ENCODE measurements at regions not wholly inside any gene's neighbourhood (a gene's known extent, or its start where the extent isn't known, plus 50 kb on each side); places are given as distances from the start of the nearest gene placed in this dataset.

DNA sequence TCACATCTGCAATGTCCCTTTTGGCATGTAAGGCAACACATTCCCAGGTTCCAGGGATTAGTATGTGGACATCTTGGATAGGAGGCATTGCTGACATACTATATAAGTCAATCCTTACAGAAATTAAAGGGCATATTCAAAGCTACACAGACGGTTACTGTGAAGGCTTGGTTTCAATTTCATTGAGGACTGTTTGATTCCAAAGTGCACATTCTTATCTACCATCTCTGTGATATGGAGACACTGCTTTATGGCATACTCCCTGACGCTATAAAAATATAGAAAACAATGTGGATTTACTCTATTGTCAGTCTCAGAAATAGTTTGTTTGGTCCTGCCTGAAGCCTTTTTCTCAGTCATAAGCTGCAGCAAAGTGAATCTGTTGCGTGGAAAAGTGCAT lies 1486.7 kb downstream of the FAM181B start:
- TF ChIP-seq ZNF565 (CRISPR knock-in tag; conservative IDR thresholded peaks at IDR 0.05; ENCODE audit: low read depth) (no peak), SNAI2 (CRISPR knock-in tag; IDR thresholded peaks at IDR 0.05) (no peak), OSR1 (CRISPR knock-in tag; IDR thresholded peaks at IDR 0.05) (no peak), ISL1 (CRISPR knock-in tag; IDR thresholded peaks at IDR 0.05) (no peak), BACH2 (CRISPR knock-in tag; IDR thresholded peaks at IDR 0.05; ENCODE audit: borderline replicate concordance) (no peak), TCF4 (CRISPR knock-in tag; IDR thresholded peaks at IDR 0.05; ENCODE audit: borderline replicate concordance) (no peak), ZFP30 (CRISPR knock-in tag; IDR thresholded peaks at IDR 0.05) (no peak), ZNF8 (CRISPR knock-in tag; IDR thresholded peaks at IDR 0.05) (no peak), ESRRG (CRISPR knock-in tag; IDR thresholded peaks at IDR 0.05) (no peak), CSDC2 (CRISPR knock-in tag; IDR thresholded peaks at IDR 0.05) (no peak)
- TF ChIP-seq, protein P1, sequence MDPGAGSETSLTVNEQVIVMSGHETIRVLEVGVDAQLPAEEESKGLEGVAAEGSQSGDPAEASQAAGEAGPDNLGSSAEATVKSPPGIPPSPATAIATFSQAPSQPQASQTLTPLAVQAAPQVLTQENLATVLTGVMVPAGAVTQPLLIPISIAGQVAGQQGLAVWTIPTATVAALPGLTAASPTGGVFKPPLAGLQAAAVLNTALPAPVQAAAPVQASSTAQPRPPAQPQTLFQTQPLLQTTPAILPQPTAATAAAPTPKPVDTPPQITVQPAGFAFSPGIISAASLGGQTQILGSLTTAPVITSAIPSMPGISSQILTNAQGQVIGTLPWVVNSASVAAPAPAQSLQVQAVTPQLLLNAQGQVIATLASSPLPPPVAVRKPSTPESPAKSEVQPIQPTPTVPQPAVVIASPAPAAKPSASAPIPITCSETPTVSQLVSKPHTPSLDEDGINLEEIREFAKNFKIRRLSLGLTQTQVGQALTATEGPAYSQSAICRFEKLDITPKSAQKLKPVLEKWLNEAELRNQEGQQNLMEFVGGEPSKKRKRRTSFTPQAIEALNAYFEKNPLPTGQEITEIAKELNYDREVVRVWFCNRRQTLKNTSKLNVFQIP (CRISPR knock-in tag; IDR thresholded peaks at IDR 0.05; ENCODE audit: borderline replicate concordance, low read depth), result no peak
- TF ChIP-seq, protein P2, sequence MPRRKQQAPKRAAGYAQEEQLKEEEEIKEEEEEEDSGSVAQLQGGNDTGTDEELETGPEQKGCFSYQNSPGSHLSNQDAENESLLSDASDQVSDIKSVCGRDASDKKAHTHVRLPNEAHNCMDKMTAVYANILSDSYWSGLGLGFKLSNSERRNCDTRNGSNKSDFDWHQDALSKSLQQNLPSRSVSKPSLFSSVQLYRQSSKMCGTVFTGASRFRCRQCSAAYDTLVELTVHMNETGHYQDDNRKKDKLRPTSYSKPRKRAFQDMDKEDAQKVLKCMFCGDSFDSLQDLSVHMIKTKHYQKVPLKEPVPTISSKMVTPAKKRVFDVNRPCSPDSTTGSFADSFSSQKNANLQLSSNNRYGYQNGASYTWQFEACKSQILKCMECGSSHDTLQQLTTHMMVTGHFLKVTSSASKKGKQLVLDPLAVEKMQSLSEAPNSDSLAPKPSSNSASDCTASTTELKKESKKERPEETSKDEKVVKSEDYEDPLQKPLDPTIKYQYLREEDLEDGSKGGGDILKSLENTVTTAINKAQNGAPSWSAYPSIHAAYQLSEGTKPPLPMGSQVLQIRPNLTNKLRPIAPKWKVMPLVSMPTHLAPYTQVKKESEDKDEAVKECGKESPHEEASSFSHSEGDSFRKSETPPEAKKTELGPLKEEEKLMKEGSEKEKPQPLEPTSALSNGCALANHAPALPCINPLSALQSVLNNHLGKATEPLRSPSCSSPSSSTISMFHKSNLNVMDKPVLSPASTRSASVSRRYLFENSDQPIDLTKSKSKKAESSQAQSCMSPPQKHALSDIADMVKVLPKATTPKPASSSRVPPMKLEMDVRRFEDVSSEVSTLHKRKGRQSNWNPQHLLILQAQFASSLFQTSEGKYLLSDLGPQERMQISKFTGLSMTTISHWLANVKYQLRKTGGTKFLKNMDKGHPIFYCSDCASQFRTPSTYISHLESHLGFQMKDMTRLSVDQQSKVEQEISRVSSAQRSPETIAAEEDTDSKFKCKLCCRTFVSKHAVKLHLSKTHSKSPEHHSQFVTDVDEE (CRISPR knock-in tag; IDR thresholded peaks at IDR 0.05), result no peak
- TF ChIP-seq, protein P3, sequence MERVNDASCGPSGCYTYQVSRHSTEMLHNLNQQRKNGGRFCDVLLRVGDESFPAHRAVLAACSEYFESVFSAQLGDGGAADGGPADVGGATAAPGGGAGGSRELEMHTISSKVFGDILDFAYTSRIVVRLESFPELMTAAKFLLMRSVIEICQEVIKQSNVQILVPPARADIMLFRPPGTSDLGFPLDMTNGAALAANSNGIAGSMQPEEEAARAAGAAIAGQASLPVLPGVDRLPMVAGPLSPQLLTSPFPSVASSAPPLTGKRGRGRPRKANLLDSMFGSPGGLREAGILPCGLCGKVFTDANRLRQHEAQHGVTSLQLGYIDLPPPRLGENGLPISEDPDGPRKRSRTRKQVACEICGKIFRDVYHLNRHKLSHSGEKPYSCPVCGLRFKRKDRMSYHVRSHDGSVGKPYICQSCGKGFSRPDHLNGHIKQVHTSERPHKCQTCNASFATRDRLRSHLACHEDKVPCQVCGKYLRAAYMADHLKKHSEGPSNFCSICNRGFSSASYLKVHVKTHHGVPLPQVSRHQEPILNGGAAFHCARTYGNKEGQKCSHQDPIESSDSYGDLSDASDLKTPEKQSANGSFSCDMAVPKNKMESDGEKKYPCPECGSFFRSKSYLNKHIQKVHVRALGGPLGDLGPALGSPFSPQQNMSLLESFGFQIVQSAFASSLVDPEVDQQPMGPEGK (CRISPR knock-in tag; IDR thresholded peaks at IDR 0.05; ENCODE audit: borderline replicate concordance), result no peak

All from SK-N-SH treated with all-trans-retinoic acid at 6 μM for 48 hours (cell line).